ENCODE measurements at regions not wholly inside any gene's neighbourhood (a gene's known extent, or its start where the extent isn't known, plus 50 kb on each side); places are given as distances from the start of the nearest gene placed in this dataset.

- Histone ChIP-seq H2AFZ (ENCODE audit: low read depth, low read length) (no peak overlapping the region), H3K9ac (ENCODE audit: low read length) (no peak overlapping the region), H3K4me2 (ENCODE audit: low read length) (no peak overlapping the region), H3K36me3 (ENCODE audit: insufficient read depth, low read length) (no peaks in the 10 kb centered on the region), H3K4me3 (ENCODE audit: insufficient read depth, low read depth, low read length) (no peak overlapping the region), H3K27me3 (ENCODE audit: insufficient read depth, low read length) (no peaks in the 10 kb centered on the region), H4K20me1 (ENCODE audit: insufficient read depth, low read length) (no peaks in the 10 kb centered on the region), H3K4me1 (ENCODE audit: insufficient read depth, low read length) (no peaks in the 10 kb centered on the region), H3K79me2 (ENCODE audit: insufficient read depth, low read length) (no peaks in the 10 kb centered on the region), H3K27ac (ENCODE audit: low read depth, low read length) (no peak overlapping the region), H3K9me3 (ENCODE audit: insufficient read depth, low read depth, low read length) (no peaks in the 10 kb centered on the region)
- Mint-ChIP-seq H3K9me3 (ENCODE audit: unreplicated experiment) (no peaks in the 10 kb centered on the region), H3K4me1 (ENCODE audit: low read depth, unreplicated experiment) (peaks cover 4% of the 10 kb centered on the region), H3K27ac (ENCODE audit: unreplicated experiment) (no peak overlapping the region), H3K36me3 (ENCODE audit: low read depth, unreplicated experiment) (no peaks in the 10 kb centered on the region), H3K27me3 (ENCODE audit: low read depth, unreplicated experiment) (peaks cover 18% of the 10 kb centered on the region), H3K4me3 (ENCODE audit: unreplicated experiment) (no peak overlapping the region)
- TF ChIP-seq CTCF (IDR thresholded peaks at IDR 0.05; ENCODE audit: insufficient read depth, low read depth, low read length) (no peak), EZH2 (IDR thresholded peaks at IDR 0.05; ENCODE audit: insufficient read depth, low read length) (no peak)
- DNase-seq (ENCODE audit: low read depth) (no peak), FAIRE-seq (no peak)
Measured at GRCh38 chr5:159725475-159725874, 190.8 kb upstream of the ADRA1B start.

- Mint-ChIP-seq H3K9me3 (ENCODE audit: unreplicated experiment) (no peaks in the 10 kb centered on the region), H3K4me3 (ENCODE audit: unreplicated experiment) (no peak overlapping the region), H3K4me1 (ENCODE audit: low read depth, unreplicated experiment) (peaks cover 4% of the 10 kb centered on the region), H3K27me3 (ENCODE audit: low read depth, unreplicated experiment) (peaks cover 21% of the 10 kb centered on the region), H3K36me3 (ENCODE audit: low read depth, unreplicated experiment) (no peaks in the 10 kb centered on the region), H3K27ac (ENCODE audit: unreplicated experiment) (no peak overlapping the region)
- Histone ChIP-seq H3K27me3 (ENCODE audit: insufficient read depth, low read length) (no peaks in the 10 kb centered on the region), H3K4me3 (ENCODE audit: insufficient read depth, low read depth, low read length) (no peak overlapping the region), H3K36me3 (ENCODE audit: insufficient read depth, low read length) (no peaks in the 10 kb centered on the region), H3K9ac (ENCODE audit: low read length) (no peak overlapping the region), H3K27ac (ENCODE audit: low read depth, low read length) (no peak overlapping the region), H2AFZ (ENCODE audit: low read depth, low read length) (no peak overlapping the region), H4K20me1 (ENCODE audit: insufficient read depth, low read length) (no peaks in the 10 kb centered on the region), H3K79me2 (ENCODE audit: insufficient read depth, low read length) (no peaks in the 10 kb centered on the region), H3K4me2 (ENCODE audit: low read length) (no peak overlapping the region), H3K9me3 (ENCODE audit: insufficient read depth, low read depth, low read length) (no peaks in the 10 kb centered on the region), H3K4me1 (ENCODE audit: insufficient read depth, low read length) (no peaks in the 10 kb centered on the region)
- DNase-seq (ENCODE audit: low read depth) (no peak), FAIRE-seq (no peak)
- TF ChIP-seq CTCF (IDR thresholded peaks at IDR 0.05; ENCODE audit: insufficient read depth, low read depth, low read length) (no peak), EZH2 (IDR thresholded peaks at IDR 0.05; ENCODE audit: insufficient read depth, low read length) (no peak)
Measured at GRCh38 chr5:159727167-159727566, 189.1 kb upstream of the ADRA1B start.

- no peak for FAIRE-seq
- Mint-ChIP-seq H3K36me3 (ENCODE audit: low read depth, unreplicated experiment) (no peaks in the 10 kb centered on the region), H3K4me1 (ENCODE audit: low read depth, unreplicated experiment) (peaks cover 4% of the 10 kb centered on the region), H3K27ac (ENCODE audit: unreplicated experiment) (no peak overlapping the region), H3K4me3 (ENCODE audit: unreplicated experiment) (no peak overlapping the region), H3K27me3 (ENCODE audit: low read depth, unreplicated experiment) (peaks cover 13% of the 10 kb centered on the region), H3K9me3 (ENCODE audit: unreplicated experiment) (no peaks in the 10 kb centered on the region)
- H3K4me2 ChIP-seq (ENCODE audit: low read length) = no peak overlapping the region
- H3K27ac ChIP-seq (ENCODE audit: low read depth, low read length) = no peak overlapping the region
- H3K79me2 ChIP-seq (ENCODE audit: insufficient read depth, low read length) = no peaks in the 10 kb centered on the region
- no peaks in the 10 kb centered on the region for H3K27me3 ChIP-seq (ENCODE audit: insufficient read depth, low read length)
- no peaks in the 10 kb centered on the region for H4K20me1 ChIP-seq (ENCODE audit: insufficient read depth, low read length)
- no peak overlapping the region for H3K9ac ChIP-seq (ENCODE audit: low read length)
- H3K4me3 ChIP-seq (ENCODE audit: insufficient read depth, low read depth, low read length) = no peak overlapping the region
- no peaks in the 10 kb centered on the region for H3K36me3 ChIP-seq (ENCODE audit: insufficient read depth, low read length)
- TF ChIP-seq EZH2 (IDR thresholded peaks at IDR 0.05; ENCODE audit: insufficient read depth, low read length) (no peak), CTCF (IDR thresholded peaks at IDR 0.05; ENCODE audit: insufficient read depth, low read depth, low read length) (no peak)
- H3K9me3 ChIP-seq (ENCODE audit: insufficient read depth, low read depth, low read length) = no peaks in the 10 kb centered on the region
- no peaks in the 10 kb centered on the region for H3K4me1 ChIP-seq (ENCODE audit: insufficient read depth, low read length)
- DNase-seq (ENCODE audit: low read depth) = no peak
- no peak overlapping the region for H2AFZ ChIP-seq (ENCODE audit: low read depth, low read length)
Measured at GRCh38 chr5:159730285-159730684, 186.0 kb upstream of the ADRA1B start.
